ENCODE measurements at regions not wholly inside any gene's neighbourhood (a gene's known extent, or its start where the extent isn't known, plus 50 kb on each side); places are given as distances from the start of the nearest gene placed in this dataset.

DNA sequence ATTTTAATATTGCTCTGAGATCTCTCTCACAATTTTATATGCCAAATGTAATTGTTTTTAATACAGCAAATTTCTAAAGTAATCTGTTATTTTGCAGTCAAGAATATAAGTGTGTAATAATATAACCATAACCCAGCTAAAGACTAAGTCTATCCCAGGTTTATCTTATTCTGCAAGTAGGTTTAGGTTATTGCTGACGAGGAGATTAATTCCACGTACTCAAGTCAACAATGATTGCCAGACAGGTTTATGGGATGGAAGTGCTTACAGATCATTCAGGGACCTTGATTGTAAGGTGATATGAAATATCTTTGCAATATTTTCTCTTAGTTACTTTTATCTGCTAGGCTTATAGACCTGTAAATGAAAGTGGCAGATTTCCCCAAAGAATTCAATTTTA, 698.3 kb downstream of the HDGFL1 start:
- Histone ChIP-seq H2AFZ (ENCODE audit: low read depth, low read length) (no peak overlapping the region), H3K9me3 (ENCODE audit: low read length) (no peaks in the 10 kb centered on the region), H4K20me1 (ENCODE audit: insufficient read depth) (no peaks in the 10 kb centered on the region), H3F3A (ENCODE audit: insufficient read depth, low read length, poor library complexity, severe bottlenecking) (no peaks in the 10 kb centered on the region), H3K4me2 (ENCODE audit: low read length) (no peak overlapping the region), H3K79me2 (replicated peaks; ENCODE audit: insufficient read depth, low read length) (no peaks in the 10 kb centered on the region), H3K27me3 (ENCODE audit: insufficient read depth, low read depth, low read length) (no peaks in the 10 kb centered on the region), H3K27ac (ENCODE audit: low read length) (no peak overlapping the region), H3K36me3 (ENCODE audit: insufficient read depth, low read length) (no peaks in the 10 kb centered on the region), H3K9me2 (ENCODE audit: insufficient read depth, low read length) (no peaks in the 10 kb centered on the region), H3K9ac (ENCODE audit: low read length) (no peak overlapping the region), H3K4me3 (ENCODE audit: low read length) (no peak overlapping the region)
- TF ChIP-seq RAD21 (conservative IDR thresholded peaks at IDR 0.05) (no peak), TAF1 (IDR thresholded peaks at IDR 0.05; ENCODE audit: low read depth) (no peak), POLR2AphosphoS5 (IDR thresholded peaks at IDR 0.05) (no peak), REST (IDR thresholded peaks at IDR 0.05; ENCODE audit: borderline replicate concordance) (no peak)

DNA sequence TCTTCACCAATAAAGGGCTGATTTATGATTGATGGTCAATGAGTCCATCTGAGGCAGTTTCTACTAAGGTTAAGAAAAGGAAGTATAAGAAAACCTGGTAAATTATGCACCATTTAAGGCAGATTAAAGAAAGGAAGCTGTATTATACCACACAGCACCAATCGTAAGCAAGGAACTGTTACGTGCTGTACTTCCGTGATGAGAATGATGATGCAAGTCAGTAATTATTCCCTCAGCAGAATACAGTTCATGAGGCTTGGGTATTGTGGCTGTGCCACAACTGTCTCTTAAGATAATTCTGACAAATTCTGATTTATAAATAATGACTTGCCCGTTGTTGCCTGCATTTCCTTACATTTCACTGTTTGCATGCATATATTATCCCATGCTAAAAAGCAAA, 699.0 kb downstream of the HDGFL1 start:
- H3K9me2 ChIP-seq (ENCODE audit: insufficient read depth, low read length) = no peaks in the 10 kb centered on the region
- H3F3A ChIP-seq (ENCODE audit: insufficient read depth, low read length, poor library complexity, severe bottlenecking) = no peaks in the 10 kb centered on the region
- H3K79me2 ChIP-seq (replicated peaks; ENCODE audit: insufficient read depth, low read length) = no peaks in the 10 kb centered on the region
- no peaks in the 10 kb centered on the region for H3K27me3 ChIP-seq (ENCODE audit: insufficient read depth, low read depth, low read length)
- no peaks in the 10 kb centered on the region for H3K36me3 ChIP-seq (ENCODE audit: insufficient read depth, low read length)
- H4K20me1 ChIP-seq (ENCODE audit: insufficient read depth) = no peaks in the 10 kb centered on the region
- H3K4me3 ChIP-seq (ENCODE audit: low read length) = no peak overlapping the region
- H2AFZ ChIP-seq (ENCODE audit: low read depth, low read length) = no peak overlapping the region
- no peak overlapping the region for H3K4me2 ChIP-seq (ENCODE audit: low read length)
- no peaks in the 10 kb centered on the region for H3K9me3 ChIP-seq (ENCODE audit: low read length)
- no peak overlapping the region for H3K9ac ChIP-seq (ENCODE audit: low read length)
- no peak overlapping the region for H3K27ac ChIP-seq (ENCODE audit: low read length)
- TF ChIP-seq MXI1 (conservative IDR thresholded peaks at IDR 0.05; ENCODE audit: poor library complexity, severe bottlenecking) (no peak), EZH2 (IDR thresholded peaks at IDR 0.05; ENCODE audit: borderline replicate concordance, insufficient read depth, low read length, poor library complexity, severe bottlenecking) (no peak), TAF1 (IDR thresholded peaks at IDR 0.05; ENCODE audit: low read depth) (no peak), REST (IDR thresholded peaks at IDR 0.05; ENCODE audit: borderline replicate concordance) (no peak), POLR2AphosphoS5 (IDR thresholded peaks at IDR 0.05) (no peak), SMC3 (conservative IDR thresholded peaks at IDR 0.05; ENCODE audit: poor library complexity) (no peak), EP300 (conservative IDR thresholded peaks at IDR 0.05; ENCODE audit: poor library complexity, severe bottlenecking) (no peak), RAD21 (conservative IDR thresholded peaks at IDR 0.05) (no peak)
- TF ChIP-seq, protein P1, sequence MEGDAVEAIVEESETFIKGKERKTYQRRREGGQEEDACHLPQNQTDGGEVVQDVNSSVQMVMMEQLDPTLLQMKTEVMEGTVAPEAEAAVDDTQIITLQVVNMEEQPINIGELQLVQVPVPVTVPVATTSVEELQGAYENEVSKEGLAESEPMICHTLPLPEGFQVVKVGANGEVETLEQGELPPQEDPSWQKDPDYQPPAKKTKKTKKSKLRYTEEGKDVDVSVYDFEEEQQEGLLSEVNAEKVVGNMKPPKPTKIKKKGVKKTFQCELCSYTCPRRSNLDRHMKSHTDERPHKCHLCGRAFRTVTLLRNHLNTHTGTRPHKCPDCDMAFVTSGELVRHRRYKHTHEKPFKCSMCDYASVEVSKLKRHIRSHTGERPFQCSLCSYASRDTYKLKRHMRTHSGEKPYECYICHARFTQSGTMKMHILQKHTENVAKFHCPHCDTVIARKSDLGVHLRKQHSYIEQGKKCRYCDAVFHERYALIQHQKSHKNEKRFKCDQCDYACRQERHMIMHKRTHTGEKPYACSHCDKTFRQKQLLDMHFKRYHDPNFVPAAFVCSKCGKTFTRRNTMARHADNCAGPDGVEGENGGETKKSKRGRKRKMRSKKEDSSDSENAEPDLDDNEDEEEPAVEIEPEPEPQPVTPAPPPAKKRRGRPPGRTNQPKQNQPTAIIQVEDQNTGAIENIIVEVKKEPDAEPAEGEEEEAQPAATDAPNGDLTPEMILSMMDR (IDR thresholded peaks at IDR 0.05; ENCODE audit: poor library complexity, severe bottlenecking) = no peak

All from neural cell (in vitro differentiated cells).